SK-N-SH (cell line): ENCODE measurements at regions not wholly inside any gene's neighbourhood (a gene's known extent, or its start where the extent isn't known, plus 50 kb on each side); places are given as distances from the start of the nearest gene placed in this dataset.

ENCODE experiments used
- CTCF ChIA-PET: fragments of 300-600, 350-600 bp; formaldehyde crosslinking; extraction: SDS; loops from one replicate; lab custom pipeline; 2021; lab: Yijun Ruan, JAX
- POLR2A ChIA-PET: fragments of 350-600 bp; sonication (Branson Sonifier 250); formaldehyde crosslinking; extraction: SDS; loops from one replicate; lab custom pipeline; 2020; ENCODE audit warnings: antibody characterized with exemption, inconsistent platforms; lab: Yijun Ruan, JAX
- DNase-seq: peaks from one replicate; pipeline ENCODE4 v3.0.0; 2012
- H2AFZ ChIP-seq: fragments of 200-600 bp; sonication (generic); 2 replicates; pipeline ENCODE4 v1.8.1; 2016; ENCODE audit warnings: antibody characterized with exemption, mild to moderate bottlenecking, low read depth
- H3F3A ChIP-seq: fragments of 200-600 bp; sonication (generic); replicated peaks from 2 replicates; pipeline ENCODE3; 2016; ENCODE audit warnings: antibody characterized with exemption, mild to moderate bottlenecking; ENCODE audit not compliant: insufficient read depth
- H3K27ac ChIP-seq, 2 experiments: fragments of 200-500 bp in 1 of 2; fragments of 200-600 bp in 1 of 2; sonication (Bioruptor generic) in 1 of 2; sonication (generic), shearing (Covaris generic) in 1 of 2; 2 replicates each; pipeline versions ENCODE4 v1.5.1 to v1.6.1; 2014 to 2016; ENCODE audit warnings: low read depth in 2 of 2, inconsistent platforms in 1 of 2, low read length in 1 of 2, mild to moderate bottlenecking in 1 of 2, mixed read lengths in 1 of 2
- H3K27me3 ChIP-seq: fragments of 200-600 bp; sonication (generic), shearing (Covaris generic); 2 replicates; pipeline ENCODE4 v1.6.1; 2016; ENCODE audit warnings: mixed run types; ENCODE audit not compliant: insufficient read depth
- H3K36me3 ChIP-seq, 2 experiments: fragments of 200-500 bp in 1 of 2; fragments of 200-600 bp in 1 of 2; sonication (Bioruptor generic) in 1 of 2; sonication (generic) in 1 of 2; replicated peaks in 1 of 2; 2 replicates each; pipeline versions ENCODE3 to v1.5.1; 2014 to 2016; ENCODE audit warnings: low read length in 1 of 2, mild to moderate bottlenecking in 1 of 2; ENCODE audit not compliant: insufficient read depth in 2 of 2, control insufficient read depth in 1 of 2
- H3K4me1 ChIP-seq, 2 experiments: fragments of 200-500 bp in 1 of 2; fragments of 200-600 bp in 1 of 2; sonication (Bioruptor generic) in 1 of 2; sonication (generic), shearing (Covaris generic) in 1 of 2; 2 replicates each; pipeline versions ENCODE4 v1.5.1 to v1.6.1; 2014 to 2016; ENCODE audit warnings: low read depth in 1 of 2, low read length in 1 of 2, mixed run types in 1 of 2; ENCODE audit not compliant: insufficient read depth in 2 of 2, control insufficient read depth in 1 of 2
- H3K4me2 ChIP-seq: fragments of 200-600 bp; sonication (generic), shearing (Covaris generic); 2 replicates; pipeline ENCODE4 v1.6.1; 2017; ENCODE audit warnings: mixed run types
- H3K4me3 ChIP-seq, 2 experiments: fragments of 200-500 bp in 1 of 2; fragments of 200-600 bp in 1 of 2; sonication (Bioruptor generic) in 1 of 2; sonication (generic), shearing (Covaris generic) in 1 of 2; 2 replicates each; pipeline versions ENCODE4 v1.5.1 to v1.8.1; 2014 to 2016; ENCODE audit warnings: low read depth in 2 of 2, inconsistent platforms in 1 of 2, low read length in 1 of 2, mild to moderate bottlenecking in 1 of 2, mixed read lengths in 1 of 2, moderate library complexity in 1 of 2
- H3K79me2 ChIP-seq: fragments of 200-600 bp; sonication (generic); 2 replicates; pipeline ENCODE4 v1.8.1; 2017; ENCODE audit warnings: mild to moderate bottlenecking; ENCODE audit not compliant: insufficient read depth
- H3K9ac ChIP-seq: fragments of 200-600 bp; sonication (generic); 2 replicates; pipeline ENCODE4 v1.6.1; 2017; ENCODE audit warnings: mixed run types
- H3K9me2 ChIP-seq: fragments of 200-600 bp; sonication (generic); 2 replicates; pipeline ENCODE4 v1.6.1; 2017; ENCODE audit warnings: mixed run types
- H3K9me3 ChIP-seq: fragments of 200-600 bp; sonication (generic); 2 replicates; pipeline ENCODE4 v1.6.1; 2017; ENCODE audit warnings: mixed run types, mild to moderate bottlenecking, moderate library complexity
- H4K20me1 ChIP-seq: fragments of 200-600 bp; sonication (generic); 2 replicates; pipeline ENCODE4 v1.6.1; 2017; ENCODE audit warnings: mild to moderate bottlenecking, mixed run types; ENCODE audit not compliant: insufficient read depth
- CHD2 ChIP-seq: fragments of 150-350 bp; IDR thresholded peaks from 2 replicates; pipeline ENCODE4 v1.6.1; 2018; ENCODE audit warnings: low read length; ENCODE audit not compliant: partially characterized antibody
- EP300 ChIP-seq, 2 experiments: IDR thresholded peaks; 2 replicates each; pipeline versions ENCODE4 v1.4.0 to v1.6.1; 2012; ENCODE audit warnings: borderline replicate concordance in 1 of 2, low read depth in 1 of 2, low read length in 1 of 2
- FOXJ3 ChIP-seq: sonication (generic); formaldehyde crosslinking; IDR thresholded peaks from 2 replicates; pipeline ENCODE4 v1.5.1; 2020; ENCODE audit warnings: mild to moderate bottlenecking, missing genetic modification reagents
- GATA2 ChIP-seq: sonication (generic); formaldehyde crosslinking; IDR thresholded peaks from 2 replicates; pipeline ENCODE4 v1.5.0; 2020; ENCODE audit warnings: mild to moderate bottlenecking, missing genetic modification reagents
- JUND ChIP-seq: IDR thresholded peaks from 2 replicates; pipeline ENCODE4 v1.4.0; 2012
- MEF2A ChIP-seq: IDR thresholded peaks from 2 replicates; pipeline ENCODE4 v1.4.0; 2012; ENCODE audit warnings: low read depth, borderline replicate concordance
- NFIC ChIP-seq: IDR thresholded peaks from 2 replicates; pipeline ENCODE4 v1.4.0; 2012; ENCODE audit warnings: borderline replicate concordance
- PBX3 ChIP-seq: IDR thresholded peaks from 2 replicates; pipeline ENCODE4; 2012
- POLR2AphosphoS5 ChIP-seq: IDR thresholded peaks from 2 replicates; pipeline ENCODE4 v1.6.1; 2012; ENCODE audit warnings: low read depth, low read length
- RAD21 ChIP-seq: IDR thresholded peaks from 2 replicates; pipeline ENCODE4 v1.6.1; 2012; ENCODE audit warnings: mild to moderate bottlenecking, low read length
- RCOR1 ChIP-seq: fragments of 150-350 bp; IDR thresholded peaks from 2 replicates; pipeline ENCODE4 v1.6.1; 2017; ENCODE audit warnings: antibody characterized with exemption, low read length
- RXRA ChIP-seq: IDR thresholded peaks from 2 replicates; pipeline ENCODE4 v1.4.0; 2012; ENCODE audit warnings: low read depth, mild to moderate bottlenecking, borderline replicate concordance
- SMC3 ChIP-seq: IDR thresholded peaks from 2 replicates; pipeline ENCODE4 v1.6.1; 2012; ENCODE audit warnings: low read depth, low read length, improper control_type of control experiment
- TCF12 ChIP-seq: IDR thresholded peaks from 2 replicates; pipeline ENCODE4 v1.4.0; 2012
- TEAD4 ChIP-seq: IDR thresholded peaks from 2 replicates; pipeline ENCODE4 v1.4.0; 2012; ENCODE audit warnings: mild to moderate bottlenecking, borderline replicate concordance; ENCODE audit not compliant: insufficient read depth
- YY1 ChIP-seq: IDR thresholded peaks from 2 replicates; pipeline ENCODE4 v1.4.0; 2012; ENCODE audit warnings: low read depth, mild to moderate bottlenecking
- WGBS: methylation state at CpG from one replicate; pipeline ENCODE4 v1.1.6; 2017; ENCODE audit warnings: low lambda C conversion rate; 5-methylcytosine and 5-hydroxymethylcytosine counted together
- TF ChIP-seq, protein P1 (sequence below): IDR thresholded peaks from 2 replicates; pipeline ENCODE4 v1.4.0; 2012; ENCODE audit warnings: low read depth, borderline replicate concordance
- TF ChIP-seq, protein P2 (sequence below): IDR thresholded peaks from 2 replicates; pipeline ENCODE4 v1.4.0; 2012; ENCODE audit warnings: low read depth
- TF ChIP-seq, protein P3 (sequence below): fragments of 150-350 bp; IDR thresholded peaks from 2 replicates; pipeline ENCODE4 v1.6.1; 2016; ENCODE audit warnings: mild to moderate bottlenecking, low read depth, low read length
- TF ChIP-seq, protein P4 (sequence below): fragments of 200-600 bp; sonication (generic); IDR thresholded peaks from 2 replicates; pipeline ENCODE4 v1.6.1; 2017; ENCODE audit warnings: antibody characterized with exemption, mild to moderate bottlenecking, moderate library complexity

DNA sequence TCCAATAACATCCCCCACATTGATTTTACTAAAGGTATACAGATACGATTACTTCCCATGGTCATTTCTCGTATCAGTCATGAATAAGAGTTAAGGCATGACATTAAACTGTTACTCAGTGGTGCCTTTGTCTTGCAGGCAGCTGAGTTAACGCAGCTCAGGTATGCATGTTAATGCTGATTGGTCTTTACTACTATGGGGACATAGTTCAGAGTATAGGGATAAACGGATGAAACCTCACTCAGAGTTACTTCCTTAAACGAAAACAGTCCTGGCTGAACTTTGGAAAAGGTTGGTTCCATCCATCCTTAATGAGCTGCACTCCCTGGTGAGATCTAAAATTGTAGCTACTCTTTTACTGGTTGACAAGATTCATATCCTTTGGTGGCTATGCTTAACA, 87.0 kb downstream of the ACTL7B start:
- no peak overlapping the region for H3K9ac ChIP-seq
- WGBS: 4% methylated on average over 5 of the region's 5 CpGs
- no peak overlapping the region for H2AFZ ChIP-seq
- H4K20me1 ChIP-seq: no peaks in the 10 kb centered on the region
- no peak overlapping the region for H3K27ac ChIP-seq
- ChIA-PET POLR2A (no interaction called here), CTCF (no interaction called here)
- no peaks in the 10 kb centered on the region for H3F3A ChIP-seq
- H3K36me3 ChIP-seq: no peaks in the 10 kb centered on the region
- peaks cover 4% of the 10 kb centered on the region; the same call in 1 of the 2 replicates for H3K27me3 ChIP-seq
- no peaks in the 10 kb centered on the region for H3K9me2 ChIP-seq
- no peak for DNase-seq
- H3K4me1 ChIP-seq: no peaks in the 10 kb centered on the region
- H3K4me2 ChIP-seq: no peak overlapping the region
- no peaks in the 10 kb centered on the region for H3K9me3 ChIP-seq
- no peak overlapping the region for H3K4me3 ChIP-seq
- H3K79me2 ChIP-seq: no peaks in the 10 kb centered on the region
- TF ChIP-seq YY1: no peak

DNA sequence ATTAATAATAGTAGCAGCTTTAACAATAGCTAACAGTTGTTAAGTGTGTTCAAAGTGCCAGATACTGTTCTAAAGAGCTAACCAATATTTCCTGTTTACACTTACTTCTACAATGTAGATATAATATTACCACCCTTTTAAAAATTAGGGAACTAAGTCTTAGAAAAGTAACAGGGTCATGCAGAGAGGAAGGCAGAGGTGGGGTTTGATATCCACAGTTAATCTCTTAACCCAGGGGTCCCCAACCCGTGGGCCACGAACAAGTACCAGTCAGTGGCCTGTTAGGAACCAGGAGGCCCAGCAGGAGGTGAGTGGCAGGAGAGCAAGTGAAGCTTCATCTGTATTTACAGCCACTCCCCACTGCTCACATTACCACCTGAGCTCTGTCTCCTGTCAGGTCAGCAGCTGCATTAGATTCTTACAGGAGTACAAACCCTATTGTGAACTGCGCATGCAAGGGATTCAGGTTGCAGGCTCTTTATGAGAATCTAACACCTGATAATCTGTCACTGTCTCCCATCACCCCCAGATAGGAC, 89.1 kb downstream of the ACTL7B start:
- Histone ChIP-seq H2AFZ (no peak overlapping the region), H3K9ac (no peak overlapping the region), H3K36me3 (no peaks in the 10 kb centered on the region), H3K9me2 (no peaks in the 10 kb centered on the region), H3K27ac (no peak overlapping the region), H3K4me3 (no peak overlapping the region), H3F3A (no peaks in the 10 kb centered on the region), H3K79me2 (no peaks in the 10 kb centered on the region)
- WGBS: 43% methylated on average over 3 of the region's 3 CpGs
- POLR2A ChIA-PET: no interaction called here
- no peak for DNase-seq
- TF ChIP-seq, protein P1, sequence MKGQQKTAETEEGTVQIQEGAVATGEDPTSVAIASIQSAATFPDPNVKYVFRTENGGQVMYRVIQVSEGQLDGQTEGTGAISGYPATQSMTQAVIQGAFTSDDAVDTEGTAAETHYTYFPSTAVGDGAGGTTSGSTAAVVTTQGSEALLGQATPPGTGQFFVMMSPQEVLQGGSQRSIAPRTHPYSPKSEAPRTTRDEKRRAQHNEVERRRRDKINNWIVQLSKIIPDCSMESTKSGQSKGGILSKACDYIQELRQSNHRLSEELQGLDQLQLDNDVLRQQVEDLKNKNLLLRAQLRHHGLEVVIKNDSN: no peak
- TF ChIP-seq RAD21: no peak
- TF ChIP-seq GATA2 (CRISPR knock-in tag): no peak
- no peak for TF ChIP-seq SMC3
- TF ChIP-seq POLR2AphosphoS5: no peak
- TF ChIP-seq CHD2: no peak
- no peak for TF ChIP-seq RXRA
- TF ChIP-seq MEF2A: no peak
- TF ChIP-seq TCF12: no peak
- no peak for TF ChIP-seq PBX3
- TF ChIP-seq, protein P2, sequence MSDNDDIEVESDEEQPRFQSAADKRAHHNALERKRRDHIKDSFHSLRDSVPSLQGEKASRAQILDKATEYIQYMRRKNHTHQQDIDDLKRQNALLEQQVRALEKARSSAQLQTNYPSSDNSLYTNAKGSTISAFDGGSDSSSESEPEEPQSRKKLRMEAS: no peak
- no peak for TF ChIP-seq TEAD4
- no peak for TF ChIP-seq EP300 (IDR thresholded peaks at IDR 0.05; ENCODE audit: borderline replicate concordance in 1 of 2, low read depth in 1 of 2, low read length in 1 of 2)
- TF ChIP-seq, protein P3, sequence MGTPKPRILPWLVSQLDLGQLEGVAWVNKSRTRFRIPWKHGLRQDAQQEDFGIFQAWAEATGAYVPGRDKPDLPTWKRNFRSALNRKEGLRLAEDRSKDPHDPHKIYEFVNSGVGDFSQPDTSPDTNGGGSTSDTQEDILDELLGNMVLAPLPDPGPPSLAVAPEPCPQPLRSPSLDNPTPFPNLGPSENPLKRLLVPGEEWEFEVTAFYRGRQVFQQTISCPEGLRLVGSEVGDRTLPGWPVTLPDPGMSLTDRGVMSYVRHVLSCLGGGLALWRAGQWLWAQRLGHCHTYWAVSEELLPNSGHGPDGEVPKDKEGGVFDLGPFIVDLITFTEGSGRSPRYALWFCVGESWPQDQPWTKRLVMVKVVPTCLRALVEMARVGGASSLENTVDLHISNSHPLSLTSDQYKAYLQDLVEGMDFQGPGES: no peak
- no peak for TF ChIP-seq JUND
- TF ChIP-seq, protein P4, sequence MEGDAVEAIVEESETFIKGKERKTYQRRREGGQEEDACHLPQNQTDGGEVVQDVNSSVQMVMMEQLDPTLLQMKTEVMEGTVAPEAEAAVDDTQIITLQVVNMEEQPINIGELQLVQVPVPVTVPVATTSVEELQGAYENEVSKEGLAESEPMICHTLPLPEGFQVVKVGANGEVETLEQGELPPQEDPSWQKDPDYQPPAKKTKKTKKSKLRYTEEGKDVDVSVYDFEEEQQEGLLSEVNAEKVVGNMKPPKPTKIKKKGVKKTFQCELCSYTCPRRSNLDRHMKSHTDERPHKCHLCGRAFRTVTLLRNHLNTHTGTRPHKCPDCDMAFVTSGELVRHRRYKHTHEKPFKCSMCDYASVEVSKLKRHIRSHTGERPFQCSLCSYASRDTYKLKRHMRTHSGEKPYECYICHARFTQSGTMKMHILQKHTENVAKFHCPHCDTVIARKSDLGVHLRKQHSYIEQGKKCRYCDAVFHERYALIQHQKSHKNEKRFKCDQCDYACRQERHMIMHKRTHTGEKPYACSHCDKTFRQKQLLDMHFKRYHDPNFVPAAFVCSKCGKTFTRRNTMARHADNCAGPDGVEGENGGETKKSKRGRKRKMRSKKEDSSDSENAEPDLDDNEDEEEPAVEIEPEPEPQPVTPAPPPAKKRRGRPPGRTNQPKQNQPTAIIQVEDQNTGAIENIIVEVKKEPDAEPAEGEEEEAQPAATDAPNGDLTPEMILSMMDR: no peak
- TF ChIP-seq FOXJ3 (CRISPR knock-in tag): no peak
- no peak for TF ChIP-seq NFIC
- no peak for TF ChIP-seq RCOR1
- TF ChIP-seq, all 33 proteins: peak for 0
- no peaks in the 10 kb centered on the region for H3K9me3 ChIP-seq
- no peak overlapping the region for H3K4me2 ChIP-seq
- no peaks in the 10 kb centered on the region for H3K4me1 ChIP-seq
- H3K27me3 ChIP-seq: no peaks in the 10 kb centered on the region; the same call in 1 of the 2 replicates
- H4K20me1 ChIP-seq: no peaks in the 10 kb centered on the region
- CTCF ChIA-PET: no interaction called here
